Kidney (tissue), 13 donors: ENCODE measurements at regions not wholly inside any gene's neighbourhood (a gene's known extent, or its start where the extent isn't known, plus 50 kb on each side); places are given as distances from the start of the nearest gene placed in this dataset.

Source experiments
- DNase-seq, 5 donors: peaks; one replicate each; pipeline ENCODE4 v3.0.0-alpha.2; 2013 to 2020
- FAIRE-seq: peaks from 2 replicates; lab custom pipeline; 2012; peaks lifted over from hg19 to GRCh38; lab: Jason Lieb, UNC
- H3K27ac ChIP-seq, 2 donors: one replicate each; pipeline ENCODE4 v1.7.0; 2013; ENCODE audit warnings: low read depth in 2 of 2, low read length in 2 of 2, inconsistent platforms in 1 of 2
- H3K27me3 ChIP-seq: one replicate; pipeline ENCODE4 v1.7.1; 2013; ENCODE audit warnings: low read length, inconsistent platforms; ENCODE audit not compliant: control insufficient read depth, insufficient read depth
- H3K36me3 ChIP-seq, 3 donors: one replicate each; pipeline versions ENCODE4 v1.7.0 to v1.7.1; 2013; ENCODE audit warnings: low read length in 3 of 3, control low read depth in 1 of 3, inconsistent platforms in 1 of 3; ENCODE audit not compliant: insufficient read depth in 3 of 3, control insufficient read depth in 2 of 3
- H3K4me1 ChIP-seq, 3 donors: one replicate each; pipeline versions ENCODE4 v1.7.0 to v1.7.1; 2013; ENCODE audit warnings: low read length in 3 of 3, inconsistent platforms in 1 of 3, low read depth in 1 of 3; ENCODE audit not compliant: control insufficient read depth in 2 of 3, insufficient read depth in 2 of 3
- H3K4me3 ChIP-seq, 3 donors: one replicate each; pipeline versions ENCODE4 v1.7.0 to v1.8.1; 2013; ENCODE audit warnings: low read length in 3 of 3, control low read depth in 1 of 3, inconsistent platforms in 1 of 3
- H3K9ac ChIP-seq, 3 donors: one replicate each; pipeline versions ENCODE4 v1.7.0 to v1.7.1; 2013; ENCODE audit warnings: low read length in 3 of 3, control low read depth in 1 of 3, inconsistent platforms in 1 of 3
- H3K9me3 ChIP-seq, 3 donors: one replicate each; pipeline versions ENCODE4 v1.7.0 to v1.7.1; 2013; ENCODE audit warnings: low read length in 3 of 3, control low read depth in 1 of 3, inconsistent platforms in 1 of 3; ENCODE audit not compliant: control insufficient read depth in 2 of 3, insufficient read depth in 1 of 3
- intact Hi-C: fragments of 100-400 bp; cut with DNase I; formaldehyde crosslinking; loops from one replicate; pipeline ENCODE4 v1.11.1; 2022
- TF ChIP-seq, protein P1 (sequence below): IDR thresholded peaks from 3 replicates; pipeline ENCODE4 v1.5.1; 2012; ENCODE audit warnings: mild to moderate bottlenecking, moderate library complexity, borderline replicate concordance; ENCODE audit not compliant: insufficient read depth; ENCODE audit errors: extremely low read depth
- donor health status: control.
- donor health status: control.
- donor health status: control.
- donor health status: control.
- donor health status: control.
- donor health status: DM: yes; HTN: yes; CAD: no.
- donor health status: Normal renal cell carcinoma (clear cell type).

- no peak overlapping the region for H3K4me3 ChIP-seq
- DNase-seq = peak in 4 of 5 donors; percentile 58 to 77 (median 66)
- TF ChIP-seq, protein P1, sequence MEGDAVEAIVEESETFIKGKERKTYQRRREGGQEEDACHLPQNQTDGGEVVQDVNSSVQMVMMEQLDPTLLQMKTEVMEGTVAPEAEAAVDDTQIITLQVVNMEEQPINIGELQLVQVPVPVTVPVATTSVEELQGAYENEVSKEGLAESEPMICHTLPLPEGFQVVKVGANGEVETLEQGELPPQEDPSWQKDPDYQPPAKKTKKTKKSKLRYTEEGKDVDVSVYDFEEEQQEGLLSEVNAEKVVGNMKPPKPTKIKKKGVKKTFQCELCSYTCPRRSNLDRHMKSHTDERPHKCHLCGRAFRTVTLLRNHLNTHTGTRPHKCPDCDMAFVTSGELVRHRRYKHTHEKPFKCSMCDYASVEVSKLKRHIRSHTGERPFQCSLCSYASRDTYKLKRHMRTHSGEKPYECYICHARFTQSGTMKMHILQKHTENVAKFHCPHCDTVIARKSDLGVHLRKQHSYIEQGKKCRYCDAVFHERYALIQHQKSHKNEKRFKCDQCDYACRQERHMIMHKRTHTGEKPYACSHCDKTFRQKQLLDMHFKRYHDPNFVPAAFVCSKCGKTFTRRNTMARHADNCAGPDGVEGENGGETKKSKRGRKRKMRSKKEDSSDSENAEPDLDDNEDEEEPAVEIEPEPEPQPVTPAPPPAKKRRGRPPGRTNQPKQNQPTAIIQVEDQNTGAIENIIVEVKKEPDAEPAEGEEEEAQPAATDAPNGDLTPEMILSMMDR = no peak
- H3K27me3 ChIP-seq = no peaks in the 10 kb centered on the region
- H3K9me3 ChIP-seq = no peaks in the 10 kb centered on the region
- no peak overlapping the region for H3K27ac ChIP-seq
- H3K4me1 ChIP-seq = peaks cover 0 to 6% (median 0%) of the 10 kb centered on the region in 3 donors
- no peak for FAIRE-seq
- intact Hi-C loops = no loop called here
- peaks cover 0 to 4% (median 0%) of the 10 kb centered on the region in 3 donors for H3K36me3 ChIP-seq
- no peak overlapping the region for H3K9ac ChIP-seq
Measured at GRCh38 chr9:549455-549997, 292.0 kb upstream of the DMRT1 start.

DNA sequence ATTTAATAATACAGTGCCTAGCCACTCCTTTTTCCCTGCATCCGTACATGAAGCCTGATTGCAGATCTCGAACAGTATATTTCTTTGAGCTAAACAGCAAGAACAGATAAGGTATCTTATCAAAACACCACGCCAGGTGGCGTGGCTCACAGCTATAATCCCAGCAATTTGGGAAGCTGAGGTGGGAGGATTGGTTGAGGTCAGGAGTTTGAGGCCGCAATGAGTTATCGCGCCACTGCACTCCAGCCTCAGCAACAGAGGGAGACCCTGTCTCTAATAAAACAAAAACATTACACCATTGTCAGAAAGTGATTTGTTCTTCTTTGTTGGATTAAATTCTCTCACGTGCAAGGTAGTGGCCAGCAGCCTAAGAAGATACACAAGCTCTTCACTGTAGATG lies 291.2 kb upstream of the DMRT1 start:
- Histone ChIP-seq H3K4me1 (peaks cover 0 to 9% (median 2%) of the 10 kb centered on the region in 3 donors), H3K4me3 (no peak overlapping the region), H3K9ac (no peak overlapping the region), H3K27ac (no peak overlapping the region), H3K27me3 (no peaks in the 10 kb centered on the region), H3K36me3 (peaks cover 0 to 4% (median 0%) of the 10 kb centered on the region in 3 donors), H3K9me3 (no peaks in the 10 kb centered on the region)
- DNase-seq (peak in 4 of 5 donors; percentile 84 to 90 (median 86)), FAIRE-seq (no peak)
- TF ChIP-seq, protein P1 = no peak
- intact Hi-C loops = no loop called here

GRCh38 chr9:551986-552929 lies 289.2 kb upstream of the DMRT1 start:
- Histone ChIP-seq H3K4me3 (no peak overlapping the region), H3K27me3 (no peaks in the 10 kb centered on the region), H3K9me3 (no peaks in the 10 kb centered on the region), H3K27ac (no peak overlapping the region), H3K9ac (no peak overlapping the region), H3K36me3 (peaks cover 0 to 4% (median 0%) of the 10 kb centered on the region in 3 donors), H3K4me1 (peaks cover 0 to 10% (median 3%) of the 10 kb centered on the region in 3 donors)
- intact Hi-C loops = no loop called here
- no peak for DNase-seq
- no peak for FAIRE-seq
- TF ChIP-seq, protein P1 = no peak
